ENCODE measurements at regions not wholly inside any gene's neighbourhood (a gene's known extent, or its start where the extent isn't known, plus 50 kb on each side); places are given as distances from the start of the nearest gene placed in this dataset.

DNA sequence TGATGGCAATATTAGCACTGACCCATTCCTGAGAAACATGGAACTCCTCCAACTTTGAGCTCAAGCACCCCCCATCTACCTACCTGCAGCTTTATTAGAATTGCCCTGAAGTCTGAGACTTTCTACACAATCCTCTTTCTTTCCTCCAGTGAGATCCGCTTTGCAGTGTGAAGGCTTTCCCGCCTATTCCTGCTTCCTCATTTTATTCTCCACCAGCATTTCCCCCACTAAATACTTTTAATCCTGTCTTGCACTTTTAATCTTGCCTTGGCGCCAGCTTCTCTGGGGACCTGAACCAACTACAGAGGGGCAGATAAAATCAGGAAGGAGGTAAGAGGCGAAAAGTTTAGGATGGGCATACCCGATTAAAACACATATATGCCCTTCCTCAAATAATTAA lies 178.1 kb upstream of the PRDM1 start:
- TF ChIP-seq, protein P1, sequence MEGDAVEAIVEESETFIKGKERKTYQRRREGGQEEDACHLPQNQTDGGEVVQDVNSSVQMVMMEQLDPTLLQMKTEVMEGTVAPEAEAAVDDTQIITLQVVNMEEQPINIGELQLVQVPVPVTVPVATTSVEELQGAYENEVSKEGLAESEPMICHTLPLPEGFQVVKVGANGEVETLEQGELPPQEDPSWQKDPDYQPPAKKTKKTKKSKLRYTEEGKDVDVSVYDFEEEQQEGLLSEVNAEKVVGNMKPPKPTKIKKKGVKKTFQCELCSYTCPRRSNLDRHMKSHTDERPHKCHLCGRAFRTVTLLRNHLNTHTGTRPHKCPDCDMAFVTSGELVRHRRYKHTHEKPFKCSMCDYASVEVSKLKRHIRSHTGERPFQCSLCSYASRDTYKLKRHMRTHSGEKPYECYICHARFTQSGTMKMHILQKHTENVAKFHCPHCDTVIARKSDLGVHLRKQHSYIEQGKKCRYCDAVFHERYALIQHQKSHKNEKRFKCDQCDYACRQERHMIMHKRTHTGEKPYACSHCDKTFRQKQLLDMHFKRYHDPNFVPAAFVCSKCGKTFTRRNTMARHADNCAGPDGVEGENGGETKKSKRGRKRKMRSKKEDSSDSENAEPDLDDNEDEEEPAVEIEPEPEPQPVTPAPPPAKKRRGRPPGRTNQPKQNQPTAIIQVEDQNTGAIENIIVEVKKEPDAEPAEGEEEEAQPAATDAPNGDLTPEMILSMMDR (IDR thresholded peaks at IDR 0.05; ENCODE audit: borderline replicate concordance, control extremely low read depth, extremely low read depth, insufficient read depth, missing control alignments), result no peak
- in situ Hi-C loops (cut with MboI; ENCODE audit: low sequenced_read_pairs, unreplicated experiment), result no loop called here
- no peak for DNase-seq (ENCODE audit: low spot score)

DNA sequence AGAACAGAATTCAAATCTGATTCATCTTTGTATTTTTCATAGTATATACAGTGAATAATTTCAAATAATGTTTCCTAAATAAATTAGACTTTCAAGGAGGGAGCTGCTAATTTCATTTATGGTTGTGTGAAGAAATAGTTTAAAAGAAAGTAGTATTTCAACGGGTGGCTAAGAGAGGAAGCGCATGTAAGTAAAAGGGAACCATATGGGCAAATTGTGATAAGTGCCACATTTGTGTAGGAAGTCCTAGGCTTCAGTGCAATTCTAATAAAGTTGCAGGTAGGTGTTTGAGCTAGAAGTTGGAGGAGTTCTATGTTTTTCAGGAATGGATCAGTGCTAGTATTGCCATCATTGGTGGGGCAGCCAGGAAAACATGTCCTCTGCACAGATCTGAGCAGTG lies 178.8 kb upstream of the PRDM1 start:
- in situ Hi-C loops (cut with MboI; ENCODE audit: low sequenced_read_pairs, unreplicated experiment), result no loop called here
- DNase-seq (ENCODE audit: low spot score), result no peak
- TF ChIP-seq, protein P1 (IDR thresholded peaks at IDR 0.05; ENCODE audit: borderline replicate concordance, control extremely low read depth, extremely low read depth, insufficient read depth, missing control alignments), result no peak

DNA sequence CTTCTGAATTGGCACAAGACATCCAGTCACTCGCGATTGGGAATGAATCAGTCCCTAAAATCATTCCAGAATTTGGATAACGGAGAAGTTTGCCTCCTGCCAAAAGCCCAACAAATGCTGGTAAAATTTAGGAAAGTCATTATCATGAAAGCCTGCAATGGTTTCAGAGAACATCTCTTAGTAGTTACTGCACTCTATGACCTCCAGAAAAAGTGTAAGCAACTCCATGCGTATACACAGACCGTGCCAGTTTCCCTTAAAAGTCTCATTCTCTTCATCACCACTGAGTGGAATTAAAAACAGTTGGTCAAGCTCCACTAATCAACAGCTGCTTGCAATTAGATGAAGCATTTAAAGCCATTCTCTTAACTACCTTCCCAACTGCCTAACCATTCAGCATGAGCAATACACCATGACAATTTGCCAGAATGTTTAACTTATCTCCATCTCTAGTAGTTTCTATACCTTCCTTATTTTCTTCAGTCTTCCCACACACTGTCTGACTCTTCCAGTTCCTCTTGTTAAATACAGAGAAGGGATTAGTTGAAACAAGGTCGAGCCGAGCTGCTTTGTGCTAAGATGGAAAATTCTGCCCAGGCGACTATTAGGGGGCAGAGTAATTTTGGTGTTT lies 183.6 kb upstream of the PRDM1 start:
- TF ChIP-seq, protein P1 (IDR thresholded peaks at IDR 0.05; ENCODE audit: borderline replicate concordance, control extremely low read depth, extremely low read depth, insufficient read depth, missing control alignments), result no peak
- in situ Hi-C loops (cut with MboI; ENCODE audit: low sequenced_read_pairs, unreplicated experiment), result no loop called here
- no peak for DNase-seq (ENCODE audit: low spot score)

DNA sequence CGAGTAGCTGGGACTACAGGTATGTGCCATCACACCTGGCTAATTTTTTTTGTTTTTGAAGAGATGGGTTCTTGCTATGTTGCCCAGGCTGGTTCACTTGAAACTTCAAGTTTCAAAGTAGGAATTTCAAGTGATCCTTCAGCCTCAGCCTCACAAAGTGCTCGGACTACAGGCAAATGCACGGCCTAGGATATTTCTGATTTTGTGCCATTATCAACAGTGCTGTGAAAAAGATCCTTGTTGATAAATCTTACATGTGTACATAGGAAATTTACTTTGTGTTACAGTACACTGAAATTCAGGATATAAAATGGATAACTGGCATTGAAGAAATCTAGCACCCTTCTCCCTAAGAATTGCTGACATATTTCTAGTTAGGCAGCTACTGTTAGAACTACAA lies 184.6 kb upstream of the PRDM1 start:
- no peak for DNase-seq (ENCODE audit: low spot score)
- in situ Hi-C loops (cut with MboI; ENCODE audit: low sequenced_read_pairs, unreplicated experiment), result no loop called here
- TF ChIP-seq, protein P1 (IDR thresholded peaks at IDR 0.05; ENCODE audit: borderline replicate concordance, control extremely low read depth, extremely low read depth, insufficient read depth, missing control alignments), result no peak

DNA sequence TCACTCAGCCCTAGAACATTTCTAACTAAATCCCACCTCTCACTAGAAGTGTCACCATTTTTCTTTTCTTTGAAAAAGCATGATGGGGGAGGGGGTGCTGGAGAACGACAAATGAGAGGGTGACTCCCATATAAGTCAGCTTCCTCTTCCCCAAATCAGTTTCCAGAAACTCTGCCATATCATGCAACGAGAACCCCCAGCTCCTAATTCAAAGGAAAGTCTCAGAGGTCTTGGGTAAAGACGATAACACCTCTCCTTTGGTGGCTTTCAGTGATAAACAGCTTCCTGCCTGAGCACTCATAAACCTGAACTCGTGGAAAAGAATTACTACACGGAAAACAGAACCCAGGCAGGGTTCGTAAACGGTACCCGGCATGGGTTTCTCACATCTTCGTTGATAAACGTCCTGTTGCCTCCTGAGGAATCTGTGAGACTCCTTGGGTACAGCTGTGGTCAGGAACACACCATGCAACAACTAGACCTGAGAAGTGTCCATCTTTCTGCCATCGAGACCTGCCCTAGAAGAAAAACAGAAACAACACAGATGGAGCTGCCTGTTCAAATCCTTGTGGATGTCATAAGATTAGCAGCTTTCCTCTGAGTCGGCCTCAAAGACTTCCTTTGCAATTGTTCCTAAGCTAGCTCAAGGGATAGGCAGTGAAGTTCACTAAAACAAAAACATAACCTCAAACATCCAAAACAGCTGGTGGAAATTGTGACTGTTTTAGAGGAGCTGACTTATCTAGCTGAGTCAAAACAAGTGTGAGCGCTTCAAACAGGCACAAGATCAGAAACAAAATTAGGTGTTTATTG lies 185.8 kb upstream of the PRDM1 start:
- in situ Hi-C loops (cut with MboI; ENCODE audit: low sequenced_read_pairs, unreplicated experiment), result no loop called here
- no peak for DNase-seq (ENCODE audit: low spot score)
- TF ChIP-seq, protein P1 (IDR thresholded peaks at IDR 0.05; ENCODE audit: borderline replicate concordance, control extremely low read depth, extremely low read depth, insufficient read depth, missing control alignments), result no peak

DNA sequence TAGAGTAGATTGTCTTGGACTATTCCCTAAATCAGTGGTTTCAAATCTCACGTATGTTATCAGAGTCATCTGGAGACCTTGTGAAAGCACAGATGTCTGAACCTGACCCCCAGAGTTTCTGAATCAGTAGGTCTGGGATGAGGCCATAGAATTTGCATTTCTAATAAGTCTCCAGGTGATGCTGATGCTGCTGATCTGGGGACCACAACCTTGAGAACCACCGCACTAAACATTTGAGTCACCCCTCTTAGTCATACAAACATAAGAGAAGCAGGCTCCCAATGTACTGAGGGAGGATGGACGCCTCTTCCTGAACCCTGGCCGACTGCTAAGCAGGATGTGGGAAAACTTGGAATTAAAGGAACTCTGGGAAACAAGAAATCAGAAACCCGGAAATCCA lies 187.8 kb upstream of the PRDM1 start:
- TF ChIP-seq, protein P1 (IDR thresholded peaks at IDR 0.05; ENCODE audit: borderline replicate concordance, control extremely low read depth, extremely low read depth, insufficient read depth, missing control alignments), result no peak
- in situ Hi-C loops (cut with MboI; ENCODE audit: low sequenced_read_pairs, unreplicated experiment), result no loop called here
- DNase-seq (ENCODE audit: low spot score), result no peak
